ENCODE measurements at regions not wholly inside any gene's neighbourhood (a gene's known extent, or its start where the extent isn't known, plus 50 kb on each side); places are given as distances from the start of the nearest gene placed in this dataset.

DNA sequence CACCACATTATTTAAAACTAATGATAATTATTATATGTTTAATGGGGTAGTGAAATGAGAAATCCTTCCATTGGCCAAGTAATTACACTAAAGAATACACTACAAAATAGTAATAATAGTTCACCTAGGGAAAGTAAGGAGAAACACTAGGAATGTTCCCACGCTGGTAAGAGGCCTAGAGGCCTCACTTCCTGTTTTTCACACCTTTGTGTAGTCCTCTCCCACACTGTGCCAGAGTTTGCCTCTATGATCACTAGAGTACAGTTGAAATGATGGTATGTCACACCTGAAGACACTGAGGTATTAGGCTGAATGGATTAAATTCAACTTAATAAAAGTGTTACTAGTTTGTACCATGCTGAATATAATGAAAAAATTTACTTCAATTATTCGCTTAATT is 1348.0 kb upstream of the ATXN8OS start (continued):
- TF ChIP-seq, protein P1, sequence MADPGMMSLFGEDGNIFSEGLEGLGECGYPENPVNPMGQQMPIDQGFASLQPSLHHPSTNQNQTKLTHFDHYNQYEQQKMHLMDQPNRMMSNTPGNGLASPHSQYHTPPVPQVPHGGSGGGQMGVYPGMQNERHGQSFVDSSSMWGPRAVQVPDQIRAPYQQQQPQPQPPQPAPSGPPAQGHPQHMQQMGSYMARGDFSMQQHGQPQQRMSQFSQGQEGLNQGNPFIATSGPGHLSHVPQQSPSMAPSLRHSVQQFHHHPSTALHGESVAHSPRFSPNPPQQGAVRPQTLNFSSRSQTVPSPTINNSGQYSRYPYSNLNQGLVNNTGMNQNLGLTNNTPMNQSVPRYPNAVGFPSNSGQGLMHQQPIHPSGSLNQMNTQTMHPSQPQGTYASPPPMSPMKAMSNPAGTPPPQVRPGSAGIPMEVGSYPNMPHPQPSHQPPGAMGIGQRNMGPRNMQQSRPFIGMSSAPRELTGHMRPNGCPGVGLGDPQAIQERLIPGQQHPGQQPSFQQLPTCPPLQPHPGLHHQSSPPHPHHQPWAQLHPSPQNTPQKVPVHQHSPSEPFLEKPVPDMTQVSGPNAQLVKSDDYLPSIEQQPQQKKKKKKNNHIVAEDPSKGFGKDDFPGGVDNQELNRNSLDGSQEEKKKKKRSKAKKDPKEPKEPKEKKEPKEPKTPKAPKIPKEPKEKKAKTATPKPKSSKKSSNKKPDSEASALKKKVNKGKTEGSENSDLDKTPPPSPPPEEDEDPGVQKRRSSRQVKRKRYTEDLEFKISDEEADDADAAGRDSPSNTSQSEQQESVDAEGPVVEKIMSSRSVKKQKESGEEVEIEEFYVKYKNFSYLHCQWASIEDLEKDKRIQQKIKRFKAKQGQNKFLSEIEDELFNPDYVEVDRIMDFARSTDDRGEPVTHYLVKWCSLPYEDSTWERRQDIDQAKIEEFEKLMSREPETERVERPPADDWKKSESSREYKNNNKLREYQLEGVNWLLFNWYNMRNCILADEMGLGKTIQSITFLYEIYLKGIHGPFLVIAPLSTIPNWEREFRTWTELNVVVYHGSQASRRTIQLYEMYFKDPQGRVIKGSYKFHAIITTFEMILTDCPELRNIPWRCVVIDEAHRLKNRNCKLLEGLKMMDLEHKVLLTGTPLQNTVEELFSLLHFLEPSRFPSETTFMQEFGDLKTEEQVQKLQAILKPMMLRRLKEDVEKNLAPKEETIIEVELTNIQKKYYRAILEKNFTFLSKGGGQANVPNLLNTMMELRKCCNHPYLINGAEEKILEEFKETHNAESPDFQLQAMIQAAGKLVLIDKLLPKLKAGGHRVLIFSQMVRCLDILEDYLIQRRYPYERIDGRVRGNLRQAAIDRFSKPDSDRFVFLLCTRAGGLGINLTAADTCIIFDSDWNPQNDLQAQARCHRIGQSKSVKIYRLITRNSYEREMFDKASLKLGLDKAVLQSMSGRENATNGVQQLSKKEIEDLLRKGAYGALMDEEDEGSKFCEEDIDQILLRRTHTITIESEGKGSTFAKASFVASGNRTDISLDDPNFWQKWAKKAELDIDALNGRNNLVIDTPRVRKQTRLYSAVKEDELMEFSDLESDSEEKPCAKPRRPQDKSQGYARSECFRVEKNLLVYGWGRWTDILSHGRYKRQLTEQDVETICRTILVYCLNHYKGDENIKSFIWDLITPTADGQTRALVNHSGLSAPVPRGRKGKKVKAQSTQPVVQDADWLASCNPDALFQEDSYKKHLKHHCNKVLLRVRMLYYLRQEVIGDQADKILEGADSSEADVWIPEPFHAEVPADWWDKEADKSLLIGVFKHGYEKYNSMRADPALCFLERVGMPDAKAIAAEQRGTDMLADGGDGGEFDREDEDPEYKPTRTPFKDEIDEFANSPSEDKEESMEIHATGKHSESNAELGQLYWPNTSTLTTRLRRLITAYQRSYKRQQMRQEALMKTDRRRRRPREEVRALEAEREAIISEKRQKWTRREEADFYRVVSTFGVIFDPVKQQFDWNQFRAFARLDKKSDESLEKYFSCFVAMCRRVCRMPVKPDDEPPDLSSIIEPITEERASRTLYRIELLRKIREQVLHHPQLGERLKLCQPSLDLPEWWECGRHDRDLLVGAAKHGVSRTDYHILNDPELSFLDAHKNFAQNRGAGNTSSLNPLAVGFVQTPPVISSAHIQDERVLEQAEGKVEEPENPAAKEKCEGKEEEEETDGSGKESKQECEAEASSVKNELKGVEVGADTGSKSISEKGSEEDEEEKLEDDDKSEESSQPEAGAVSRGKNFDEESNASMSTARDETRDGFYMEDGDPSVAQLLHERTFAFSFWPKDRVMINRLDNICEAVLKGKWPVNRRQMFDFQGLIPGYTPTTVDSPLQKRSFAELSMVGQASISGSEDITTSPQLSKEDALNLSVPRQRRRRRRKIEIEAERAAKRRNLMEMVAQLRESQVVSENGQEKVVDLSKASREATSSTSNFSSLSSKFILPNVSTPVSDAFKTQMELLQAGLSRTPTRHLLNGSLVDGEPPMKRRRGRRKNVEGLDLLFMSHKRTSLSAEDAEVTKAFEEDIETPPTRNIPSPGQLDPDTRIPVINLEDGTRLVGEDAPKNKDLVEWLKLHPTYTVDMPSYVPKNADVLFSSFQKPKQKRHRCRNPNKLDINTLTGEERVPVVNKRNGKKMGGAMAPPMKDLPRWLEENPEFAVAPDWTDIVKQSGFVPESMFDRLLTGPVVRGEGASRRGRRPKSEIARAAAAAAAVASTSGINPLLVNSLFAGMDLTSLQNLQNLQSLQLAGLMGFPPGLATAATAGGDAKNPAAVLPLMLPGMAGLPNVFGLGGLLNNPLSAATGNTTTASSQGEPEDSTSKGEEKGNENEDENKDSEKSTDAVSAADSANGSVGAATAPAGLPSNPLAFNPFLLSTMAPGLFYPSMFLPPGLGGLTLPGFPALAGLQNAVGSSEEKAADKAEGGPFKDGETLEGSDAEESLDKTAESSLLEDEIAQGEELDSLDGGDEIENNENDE (IDR thresholded peaks at IDR 0.05; ENCODE audit: insufficient replicate concordance, low read length) = no peak
- TF ChIP-seq SUZ12 (IDR thresholded peaks at IDR 0.05; ENCODE audit: low read length) (no peak), SAP30 (IDR thresholded peaks at IDR 0.05; ENCODE audit: insufficient read depth, insufficient replicate concordance, low read length) (no peak)

Measured in H1 (cell line).